ENCODE measurements at regions not wholly inside any gene's neighbourhood (a gene's known extent, or its start where the extent isn't known, plus 50 kb on each side); places are given as distances from the start of the nearest gene placed in this dataset.

GRCh38 chr18:38318416-38318815 is 752.8 kb upstream of the CELF4 start:
- Histone ChIP-seq H2AFZ (replicated peaks) (no peak overlapping the region), H3K9ac (no peak overlapping the region), H3K36me3 (no peaks in the 10 kb centered on the region), H3K27me3 (no peaks in the 10 kb centered on the region), H3K4me3 (no peak overlapping the region), H3K27ac (no peak overlapping the region), H3K4me2 (no peak overlapping the region), H4K20me1 (ENCODE audit: low read depth) (no peaks in the 10 kb centered on the region), H3K79me2 (ENCODE audit: low read depth) (no peaks in the 10 kb centered on the region), H3K9me3 (ENCODE audit: low read depth) (no peaks in the 10 kb centered on the region), H3K4me1 (no peaks in the 10 kb centered on the region), H3F3A (ENCODE audit: low read depth) (no peaks in the 10 kb centered on the region)
- H3K4me1 Mint-ChIP-seq: peaks cover 2% of the 10 kb centered on the region
- no peaks in the 10 kb centered on the region for H3K9me3 Mint-ChIP-seq
- DNase-seq (ENCODE audit: low spot score): no peak
- no peak overlapping the region for H3K27ac Mint-ChIP-seq
- H3K36me3 Mint-ChIP-seq: no peaks in the 10 kb centered on the region
- no peak overlapping the region for H3K4me3 Mint-ChIP-seq
- TF ChIP-seq CTCF (IDR thresholded peaks at IDR 0.05) (no peak), EZH2 (IDR thresholded peaks at IDR 0.05) (no peak), EZH2phosphoT487 (IDR thresholded peaks at IDR 0.05) (no peak)
- no peaks in the 10 kb centered on the region for H3K27me3 Mint-ChIP-seq (ENCODE audit: insufficient read depth, low read depth)

- no peaks in the 10 kb centered on the region for H3K4me1 ChIP-seq
- H3K27me3 ChIP-seq: no peaks in the 10 kb centered on the region
- no peaks in the 10 kb centered on the region for H4K20me1 ChIP-seq (ENCODE audit: low read depth)
- H3K36me3 Mint-ChIP-seq: no peaks in the 10 kb centered on the region
- H3F3A ChIP-seq (ENCODE audit: low read depth): no peaks in the 10 kb centered on the region
- H3K4me3 Mint-ChIP-seq: no peak overlapping the region
- TF ChIP-seq EZH2 (IDR thresholded peaks at IDR 0.05) (no peak), CTCF (IDR thresholded peaks at IDR 0.05) (no peak), EZH2phosphoT487 (IDR thresholded peaks at IDR 0.05) (no peak)
- DNase-seq (ENCODE audit: low spot score): no peak
- H3K4me1 Mint-ChIP-seq: no peaks in the 10 kb centered on the region
- no peaks in the 10 kb centered on the region for H3K9me3 ChIP-seq (ENCODE audit: low read depth)
- no peak overlapping the region for H3K27ac Mint-ChIP-seq
- no peak overlapping the region for H3K9ac ChIP-seq
- no peaks in the 10 kb centered on the region for H3K36me3 ChIP-seq
- H3K27me3 Mint-ChIP-seq (ENCODE audit: insufficient read depth, low read depth): no peaks in the 10 kb centered on the region
- H2AFZ ChIP-seq (replicated peaks): no peak overlapping the region
- H3K4me3 ChIP-seq: no peak overlapping the region
- no peak overlapping the region for H3K4me2 ChIP-seq
- H3K27ac ChIP-seq: no peak overlapping the region
- H3K9me3 Mint-ChIP-seq: no peaks in the 10 kb centered on the region
- no peaks in the 10 kb centered on the region for H3K79me2 ChIP-seq (ENCODE audit: low read depth)
Measured at GRCh38 chr18:38313831-38314230, 748.2 kb upstream of the CELF4 start.

GRCh38 chr18:38312532-38312931 is 746.9 kb upstream of the CELF4 start:
- Histone ChIP-seq H3K4me1 (no peaks in the 10 kb centered on the region), H3K27me3 (no peaks in the 10 kb centered on the region), H3K9ac (no peak overlapping the region), H3K4me3 (no peak overlapping the region), H3F3A (ENCODE audit: low read depth) (no peaks in the 10 kb centered on the region), H3K4me2 (no peak overlapping the region), H3K9me3 (ENCODE audit: low read depth) (no peaks in the 10 kb centered on the region), H3K36me3 (no peaks in the 10 kb centered on the region), H3K27ac (no peak overlapping the region), H2AFZ (replicated peaks) (no peak overlapping the region), H4K20me1 (ENCODE audit: low read depth) (no peaks in the 10 kb centered on the region), H3K79me2 (ENCODE audit: low read depth) (no peaks in the 10 kb centered on the region)
- Mint-ChIP-seq H3K27ac (no peak overlapping the region), H3K9me3 (no peaks in the 10 kb centered on the region), H3K4me3 (no peak overlapping the region), H3K27me3 (ENCODE audit: insufficient read depth, low read depth) (no peaks in the 10 kb centered on the region), H3K36me3 (no peaks in the 10 kb centered on the region), H3K4me1 (no peaks in the 10 kb centered on the region)
- DNase-seq (ENCODE audit: low spot score): no peak
- TF ChIP-seq CTCF (IDR thresholded peaks at IDR 0.05): no peak

GRCh38 chr18:38310936-38311335 is 745.3 kb upstream of the CELF4 start:
- Histone ChIP-seq H3K9me3 (ENCODE audit: low read depth) (no peaks in the 10 kb centered on the region), H3K36me3 (no peaks in the 10 kb centered on the region), H3K27me3 (no peaks in the 10 kb centered on the region), H3K27ac (no peak overlapping the region), H3K4me3 (no peak overlapping the region), H3K4me1 (no peaks in the 10 kb centered on the region), H2AFZ (replicated peaks) (no peak overlapping the region), H3K79me2 (ENCODE audit: low read depth) (no peaks in the 10 kb centered on the region), H4K20me1 (ENCODE audit: low read depth) (no peaks in the 10 kb centered on the region), H3K4me2 (no peak overlapping the region), H3K9ac (no peak overlapping the region), H3F3A (ENCODE audit: low read depth) (no peaks in the 10 kb centered on the region)
- H3K27me3 Mint-ChIP-seq (ENCODE audit: insufficient read depth, low read depth): no peaks in the 10 kb centered on the region
- no peak for DNase-seq (ENCODE audit: low spot score)
- H3K27ac Mint-ChIP-seq: no peak overlapping the region
- TF ChIP-seq CTCF (IDR thresholded peaks at IDR 0.05) (no peak), EZH2 (IDR thresholded peaks at IDR 0.05) (no peak), EZH2phosphoT487 (IDR thresholded peaks at IDR 0.05) (no peak)
- no peak overlapping the region for H3K4me3 Mint-ChIP-seq
- no peaks in the 10 kb centered on the region for H3K9me3 Mint-ChIP-seq
- H3K36me3 Mint-ChIP-seq: no peaks in the 10 kb centered on the region
- no peaks in the 10 kb centered on the region for H3K4me1 Mint-ChIP-seq
